ENCODE measurements at regions not wholly inside any gene's neighbourhood (a gene's known extent, or its start where the extent isn't known, plus 50 kb on each side); places are given as distances from the start of the nearest gene placed in this dataset.

GRCh38 chr2:226272435-226272834 is 527.2 kb downstream of the IRS1 start:
- no peak for DNase-seq (ENCODE audit: low read depth)

DNA sequence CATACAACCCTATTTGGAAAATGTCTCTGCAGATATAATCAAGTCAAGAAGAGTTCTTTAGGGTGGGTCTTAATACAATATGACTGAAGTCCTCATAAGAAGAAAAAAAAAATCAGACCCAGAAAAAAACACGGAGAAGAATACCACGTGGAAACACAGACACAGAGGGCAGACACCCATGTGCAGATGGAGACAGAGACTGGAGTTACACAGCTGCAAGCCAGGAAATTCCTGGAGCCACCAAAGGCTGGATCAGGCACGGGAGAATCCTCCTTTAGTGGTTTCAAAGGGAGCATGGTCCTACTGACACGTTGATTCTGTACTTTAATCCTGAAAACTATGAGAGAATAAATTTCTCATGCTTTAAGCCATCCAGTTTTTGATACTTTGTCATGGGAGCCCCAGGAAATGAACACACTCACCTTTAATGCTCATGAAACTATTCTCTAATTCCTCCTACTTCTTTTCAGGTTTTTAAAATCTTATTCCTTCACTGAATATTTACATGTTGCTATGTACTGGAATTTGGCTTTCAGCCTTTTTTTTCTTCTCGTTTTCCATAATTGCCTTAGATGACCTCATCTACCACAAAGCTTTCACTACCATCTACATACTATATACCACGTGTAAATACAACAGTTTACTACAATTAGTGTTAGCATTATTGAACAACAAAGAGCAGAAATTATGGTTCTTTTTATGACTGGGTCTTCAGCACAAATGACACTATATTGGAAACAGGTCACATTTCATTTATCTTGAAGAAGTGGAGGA is 529.1 kb downstream of the IRS1 start:
- DNase-seq (ENCODE audit: low read depth) = no peak

DNA sequence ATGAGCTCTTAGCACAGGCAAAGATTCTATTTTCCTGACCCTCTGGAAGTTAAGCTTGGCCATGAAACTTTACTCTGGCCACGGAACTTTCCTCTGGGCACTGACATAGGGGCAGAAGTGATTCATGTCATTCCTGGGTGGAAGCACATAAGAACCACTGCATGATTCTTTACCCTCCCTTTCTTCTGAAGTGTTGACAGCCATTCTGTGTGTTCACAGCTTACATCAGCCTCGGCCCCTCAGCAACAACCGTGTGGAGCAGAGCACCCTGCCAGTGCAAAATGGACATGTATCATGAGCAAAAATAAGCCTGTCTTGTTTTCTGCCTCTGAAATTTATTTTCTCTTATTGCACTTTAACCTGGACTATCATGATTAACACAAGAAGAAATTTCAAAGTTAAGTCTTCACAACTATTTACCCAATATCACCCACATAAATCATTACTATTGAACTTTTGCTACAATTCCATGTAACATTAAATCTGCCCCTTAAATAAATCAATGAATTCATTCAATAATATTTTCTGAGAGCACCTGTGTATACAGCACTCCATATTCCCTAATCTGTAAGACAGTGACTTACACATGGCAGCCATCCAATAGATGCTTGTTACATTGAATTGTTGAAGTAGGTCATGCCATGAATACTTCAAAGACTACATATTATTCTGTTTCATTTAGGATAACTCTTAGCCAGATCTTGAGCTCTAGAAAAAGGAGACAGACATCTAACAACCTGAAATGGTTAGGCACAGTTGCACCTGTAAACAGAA is 531.9 kb downstream of the IRS1 start:
- DNase-seq (ENCODE audit: low read depth) = no peak

DNA sequence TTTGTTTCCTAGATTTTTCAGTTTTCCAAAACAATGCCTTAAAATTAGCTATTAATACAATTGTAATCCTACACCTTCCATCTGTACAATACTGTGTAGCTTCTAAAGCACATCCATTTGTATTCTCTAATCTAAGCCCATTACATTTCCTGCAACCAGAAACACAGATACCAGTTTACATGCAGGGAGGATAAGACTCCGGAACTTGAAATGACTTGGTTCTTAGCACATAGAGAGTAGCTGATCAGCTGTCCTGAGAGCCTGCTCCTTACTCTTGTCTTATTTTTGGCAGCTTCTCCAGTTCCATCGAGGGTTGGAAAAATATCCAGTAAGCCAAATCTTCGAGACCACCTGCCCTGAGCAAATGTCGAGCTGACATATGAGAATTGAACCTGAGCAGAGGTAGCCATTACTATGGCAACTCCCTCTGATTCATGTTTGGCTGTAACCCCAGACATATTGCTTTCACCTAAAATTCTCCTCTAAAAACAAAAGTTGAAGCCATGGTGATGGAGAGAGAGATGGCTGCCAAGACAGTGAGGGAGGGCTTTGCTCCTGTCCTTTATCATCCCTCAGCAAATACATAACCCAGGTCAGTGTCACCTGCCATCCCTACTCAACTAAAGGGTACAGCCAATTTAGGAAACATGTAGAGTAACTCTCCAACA is 542.8 kb downstream of the IRS1 start:
- DNase-seq (ENCODE audit: low read depth) = no peak

GRCh38 chr2:226256237-226256636 is 543.4 kb downstream of the IRS1 start:
- DNase-seq (ENCODE audit: low read depth) = no peak

DNA sequence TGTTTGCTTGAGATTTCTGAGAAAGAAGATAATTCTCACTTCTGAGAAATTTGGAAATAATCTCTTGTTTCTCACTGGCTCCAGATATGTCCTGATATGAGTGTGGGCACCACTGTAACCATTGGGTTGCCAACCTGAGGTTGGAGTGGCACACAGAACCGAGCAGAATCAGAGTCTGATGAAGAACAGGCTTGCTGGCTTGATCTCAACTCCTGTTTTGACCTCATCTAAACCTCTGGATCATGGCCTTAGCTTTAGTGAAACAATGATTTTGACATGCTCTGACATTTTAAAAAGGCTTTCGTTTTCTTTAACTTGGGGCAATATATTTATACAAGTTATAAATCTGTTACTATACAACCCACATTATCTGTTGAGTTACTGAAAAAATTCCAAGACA is 548.0 kb downstream of the IRS1 start:
- no peak for DNase-seq (ENCODE audit: low read depth)

DNA sequence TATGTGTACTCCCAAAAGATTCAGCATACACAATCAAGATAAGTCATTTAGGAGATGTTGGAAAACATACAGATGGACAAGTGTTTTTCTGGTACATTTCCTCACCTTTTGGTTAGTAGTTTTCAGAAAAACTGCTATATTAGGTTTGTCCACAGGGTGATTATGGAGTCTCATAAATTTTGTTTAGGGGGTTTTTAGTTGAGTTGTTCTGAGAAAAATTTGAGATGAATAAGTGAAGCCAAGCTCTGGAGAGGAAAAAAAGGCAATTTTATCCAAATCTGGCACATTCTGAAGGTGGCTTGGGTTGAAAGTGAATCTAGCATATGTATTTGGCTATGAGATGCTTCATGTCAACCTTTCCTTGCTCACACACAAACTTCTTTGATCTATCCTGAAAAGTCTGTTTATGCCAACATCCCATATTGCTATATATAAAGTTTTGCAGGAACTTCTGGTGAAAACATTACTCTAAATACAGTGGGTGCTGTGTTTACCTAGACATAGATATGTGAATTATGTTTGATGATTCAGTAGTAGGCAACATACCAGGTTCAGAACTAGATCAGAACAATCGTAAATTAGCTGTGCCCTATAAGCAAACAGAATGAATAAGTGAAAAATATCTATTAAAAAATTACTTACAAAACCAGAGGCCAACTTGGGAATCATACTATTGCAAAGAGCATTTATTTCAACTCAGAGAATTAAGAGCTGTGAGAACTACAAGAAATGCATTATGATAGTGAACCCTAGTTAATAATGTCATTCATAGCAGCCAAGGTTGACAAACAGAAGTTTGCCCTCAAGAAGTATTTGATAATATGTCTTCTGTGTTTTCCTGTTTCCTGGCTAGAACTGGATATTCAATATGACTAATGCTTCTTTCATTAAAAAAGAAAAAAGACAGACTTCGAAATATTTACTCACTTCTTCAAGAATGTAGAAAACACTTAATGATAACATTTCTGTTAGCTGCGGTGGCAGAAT is 552.0 kb downstream of the IRS1 start:
- DNase-seq (ENCODE audit: low read depth) = no peak

DNA sequence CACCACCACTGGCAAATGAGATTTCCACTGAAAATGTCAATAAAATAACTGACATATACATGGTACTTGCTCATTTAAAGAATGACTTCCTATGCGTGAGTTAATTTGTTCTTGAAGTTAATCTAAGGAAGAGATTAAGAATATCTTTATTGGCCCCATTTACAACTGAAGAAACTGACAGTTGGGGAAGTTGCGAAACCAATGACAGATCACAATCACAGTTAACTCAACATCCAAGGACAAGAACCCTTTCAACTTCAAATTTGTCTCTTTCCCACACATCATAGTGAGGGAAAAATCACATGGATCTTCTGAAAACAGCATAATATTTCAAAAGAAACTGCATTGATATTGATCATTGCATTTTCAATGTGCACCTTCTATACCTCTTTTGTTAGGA is 565.4 kb downstream of the IRS1 start:
- DNase-seq (ENCODE audit: low read depth) = no peak

DNA sequence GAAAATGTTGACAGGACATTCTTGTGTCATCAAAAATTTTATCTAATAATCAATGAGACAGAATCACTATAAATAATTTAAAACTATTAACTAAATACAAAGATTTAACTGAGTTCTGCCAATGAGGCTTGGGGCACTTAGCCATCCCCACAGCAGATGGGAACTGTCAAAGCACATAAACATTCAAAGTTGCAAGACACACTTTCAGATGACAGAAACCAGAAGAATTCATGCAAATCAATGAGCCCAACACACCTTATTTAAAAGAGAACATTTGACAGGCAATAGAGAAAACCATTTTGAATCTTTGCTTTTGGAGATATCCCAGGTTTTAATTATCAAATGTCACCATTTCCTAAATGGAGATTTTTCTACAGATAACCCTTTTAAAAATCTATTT is 566.2 kb downstream of the IRS1 start:
- DNase-seq (ENCODE audit: low read depth) = no peak

DNA sequence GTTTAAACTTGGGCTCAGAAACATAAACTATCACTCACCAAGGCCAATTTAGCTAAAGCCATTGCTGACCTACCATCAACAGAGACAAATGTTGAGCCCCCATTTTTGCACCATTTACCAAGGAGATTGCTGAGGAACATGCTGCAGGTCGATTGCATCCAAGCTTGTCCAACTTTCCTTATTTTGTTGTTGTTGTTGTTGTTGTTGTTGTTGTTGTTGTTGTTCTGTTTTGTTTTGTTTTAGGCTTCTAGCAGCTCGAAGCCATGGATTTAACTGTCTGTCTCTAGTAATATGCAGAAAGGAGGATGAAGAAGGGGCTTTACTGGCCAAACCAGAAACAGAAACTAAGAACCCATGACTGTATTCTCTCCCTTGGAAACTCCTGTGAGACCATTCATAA is 571.5 kb downstream of the IRS1 start:
- DNase-seq (ENCODE audit: low read depth) = no peak

DNA sequence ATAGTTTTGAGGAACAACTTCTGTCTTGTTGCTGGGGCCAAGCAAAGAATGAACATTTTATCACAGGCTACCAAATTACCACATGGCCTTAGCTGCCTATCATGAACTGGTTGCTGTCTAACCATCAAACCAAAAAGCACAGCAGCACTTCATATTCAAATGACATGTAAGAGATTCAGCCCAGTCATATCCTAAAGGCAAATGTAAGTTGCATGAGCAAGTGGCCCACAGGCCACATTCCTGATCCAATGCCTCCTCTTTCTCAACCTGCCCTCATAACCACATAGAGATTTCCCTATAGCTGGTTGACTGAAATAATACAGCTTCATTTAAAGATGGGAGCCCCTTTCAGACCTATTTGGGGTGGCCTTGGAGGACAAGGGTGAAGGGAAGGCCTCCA is 572.3 kb downstream of the IRS1 start:
- no peak for DNase-seq (ENCODE audit: low read depth)

GRCh38 chr2:226223704-226224103 is 575.9 kb downstream of the IRS1 start:
- no peak for DNase-seq (ENCODE audit: low read depth)

DNA sequence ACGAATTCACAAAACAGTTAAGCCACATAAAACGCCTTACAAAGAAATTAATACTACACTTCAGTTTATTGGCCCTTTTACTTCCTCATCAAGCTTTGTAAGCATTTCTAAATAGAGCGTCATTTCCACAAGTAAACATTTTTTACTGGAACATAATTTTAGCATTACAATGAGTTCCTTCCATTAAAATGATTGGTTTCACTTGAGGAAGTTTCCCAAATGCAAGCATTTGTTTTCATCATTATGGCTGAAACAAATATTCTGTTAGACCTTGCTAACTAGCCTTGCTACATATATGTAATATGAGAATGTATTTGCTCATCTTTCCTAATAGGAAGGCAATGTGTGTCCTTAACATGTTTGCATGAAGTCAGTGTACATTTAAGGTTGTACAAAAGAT is 579.1 kb downstream of the IRS1 start:
- no peak for DNase-seq (ENCODE audit: low read depth)

- DNase-seq (ENCODE audit: low read depth) = no peak
These were observed 582.4 kb downstream of the IRS1 start for GRCh38 chr2:226217191-226217590.

DNA sequence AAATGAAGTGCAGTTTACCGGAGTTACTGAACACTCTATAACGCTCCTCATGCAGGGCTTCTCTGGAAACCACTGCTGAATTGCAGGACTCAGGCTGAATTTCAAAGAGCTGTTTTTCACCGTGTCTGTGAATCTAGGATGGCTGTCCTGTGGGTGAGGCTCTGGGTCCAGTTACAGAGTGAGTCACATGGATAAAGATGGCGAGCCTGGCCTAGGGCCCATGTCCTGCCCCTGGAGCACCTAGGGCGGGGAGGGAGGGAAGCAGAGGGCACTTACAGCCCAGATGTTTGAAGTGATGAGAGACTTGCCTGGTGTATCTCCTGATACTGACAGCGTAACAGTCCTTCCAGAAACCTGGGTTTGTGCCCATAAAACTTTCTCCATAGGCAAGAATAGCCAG is 583.0 kb downstream of the IRS1 start:
- DNase-seq (ENCODE audit: low read depth) = no peak

DNA sequence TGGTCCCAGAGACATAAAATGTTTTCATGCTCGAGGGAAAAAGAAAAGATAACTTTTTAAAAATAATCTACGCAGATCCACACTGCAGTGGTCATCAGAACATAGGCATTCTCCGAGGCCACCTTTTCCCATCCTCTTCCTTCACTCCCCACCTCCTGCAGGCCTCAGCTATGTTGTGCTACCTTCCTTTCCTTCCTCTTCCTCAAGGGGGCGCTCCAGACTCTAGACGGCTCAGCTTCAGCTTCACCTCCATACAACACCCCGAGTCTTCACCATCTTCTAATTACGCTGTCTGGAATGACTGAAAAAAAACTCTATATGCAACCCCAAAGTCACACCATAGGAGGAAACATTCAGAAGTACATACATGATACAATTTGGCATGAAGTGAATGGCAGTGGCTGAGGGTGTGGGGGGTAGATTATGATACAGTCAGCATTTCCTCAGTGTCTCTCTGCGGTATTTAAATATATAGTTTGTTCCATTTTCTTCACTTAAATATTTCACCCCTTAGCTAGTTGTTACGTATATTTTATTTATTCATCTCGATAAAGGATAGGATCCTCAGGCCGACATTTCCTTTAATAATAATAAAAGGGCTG is 583.6 kb downstream of the IRS1 start:
- DNase-seq (ENCODE audit: low read depth) = peak; percentile 19

DNA sequence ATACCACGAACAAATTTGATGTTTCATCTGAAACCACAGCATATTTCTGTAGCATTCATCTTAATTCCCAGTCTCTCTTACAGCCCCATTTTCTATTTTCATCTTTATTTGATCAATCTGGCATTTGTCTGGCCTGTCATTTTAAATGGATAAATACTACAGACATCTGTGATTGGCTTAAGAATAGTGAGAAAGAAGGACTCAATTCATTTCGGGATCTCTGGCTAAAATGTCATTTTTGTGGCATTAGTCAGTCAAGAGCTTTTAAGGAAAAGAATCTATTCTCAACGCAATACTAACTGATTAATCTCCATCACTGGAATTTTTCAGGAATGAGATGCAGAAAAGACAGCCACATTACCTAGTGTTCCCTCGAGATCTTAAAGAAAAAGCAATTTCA is 585.9 kb downstream of the IRS1 start:
- no peak for DNase-seq (ENCODE audit: low read depth)

- DNase-seq (ENCODE audit: low read depth) = no peak
These were observed 588.2 kb downstream of the IRS1 start for GRCh38 chr2:226211439-226211838.

GRCh38 chr2:226208726-226209125 is 590.9 kb downstream of the IRS1 start:
- DNase-seq (ENCODE audit: low read depth) = no peak

DNA sequence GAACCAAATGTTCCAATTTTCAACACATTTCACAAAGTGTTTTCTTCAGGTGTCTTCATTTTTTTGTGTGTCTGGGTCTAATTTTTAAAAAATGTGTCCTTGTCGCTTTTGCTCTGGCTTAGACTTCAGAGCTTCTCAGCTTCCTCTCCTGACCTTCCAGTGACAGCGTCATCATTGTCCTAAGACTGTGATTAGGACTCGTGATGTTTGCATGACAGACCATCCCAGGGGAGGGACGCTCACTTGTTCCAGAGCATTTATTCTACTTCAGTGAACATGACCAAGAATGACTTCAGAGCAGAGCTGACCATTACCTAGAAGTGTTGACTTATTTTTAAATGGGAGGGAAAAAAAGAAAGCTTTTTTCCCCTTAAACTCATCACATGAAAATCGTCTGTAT is 591.9 kb downstream of the IRS1 start:
- no peak for DNase-seq (ENCODE audit: low read depth)

- DNase-seq (ENCODE audit: low read depth) = no peak
These were observed 600.1 kb downstream of the IRS1 start for GRCh38 chr2:226199555-226199954.

DNA sequence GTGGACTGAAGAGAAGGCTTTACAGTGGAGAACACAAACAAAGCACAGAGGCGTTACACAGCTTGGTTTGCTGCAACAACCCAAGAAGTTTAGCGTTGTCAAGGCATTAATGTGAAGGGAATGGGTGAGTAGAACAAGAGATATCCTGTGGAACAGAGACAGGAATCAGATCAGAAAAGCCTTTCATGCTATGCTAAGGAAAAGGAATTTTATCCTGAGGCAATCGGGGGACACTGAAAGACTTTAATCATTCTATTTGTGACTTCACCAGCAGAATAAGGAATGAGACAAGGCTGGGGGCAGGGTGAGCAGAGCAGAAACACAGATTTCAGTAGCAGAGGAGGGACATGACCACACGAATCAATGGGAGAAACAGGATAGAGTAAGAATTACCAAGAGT is 600.7 kb downstream of the IRS1 start:
- no peak for DNase-seq (ENCODE audit: low read depth)

Data from activated T-helper 9 cell treated with anti-CD3 and anti-CD28 coated beads, Interleukin-2, amount 50 U/mL, for 16 hours (primary cell).